ENCODE measurements at regions not wholly inside any gene's neighbourhood (a gene's known extent, or its start where the extent isn't known, plus 50 kb on each side); places are given as distances from the start of the nearest gene placed in this dataset.

- DNase-seq, result peak; percentile 23
Measured at GRCh38 chr2:199624958-199625357, 167.2 kb upstream of the SATB2 start.

- DNase-seq, result no peak
Measured at GRCh38 chr2:199612509-199613130, 154.9 kb upstream of the SATB2 start.

- no peak for DNase-seq
Measured at GRCh38 chr2:199607914-199608313, 150.2 kb upstream of the SATB2 start.

DNA sequence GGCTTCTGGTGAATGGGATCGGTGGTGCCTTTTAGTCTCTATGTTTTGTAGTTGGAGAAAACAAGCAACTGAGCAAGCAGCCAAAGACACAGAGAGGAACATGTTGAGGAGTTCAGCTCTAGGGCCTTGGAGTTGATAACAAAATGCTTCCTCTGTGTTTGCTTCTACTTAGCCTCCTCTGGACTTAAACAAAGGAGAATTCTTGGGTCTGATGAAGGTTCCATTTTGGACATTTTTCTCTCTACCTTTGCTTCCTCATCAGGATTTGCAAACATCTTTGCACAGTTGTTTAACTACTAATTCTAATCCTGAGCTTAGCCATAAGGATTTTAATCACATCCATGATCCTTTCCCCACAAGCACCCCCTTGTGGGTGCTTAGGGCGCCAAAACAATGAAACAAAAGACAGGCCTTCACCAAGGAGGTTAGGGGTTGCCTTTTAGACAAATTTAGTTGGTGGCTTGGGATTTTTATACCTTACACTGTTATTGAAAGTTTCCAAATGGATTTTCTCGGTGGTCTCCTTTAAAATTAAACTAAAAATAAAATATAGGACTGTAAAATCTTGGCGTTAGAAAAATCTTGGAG, 148.5 kb upstream of the SATB2 start:
- no peak for DNase-seq

GRCh38 chr2:199603721-199604291, 146.1 kb upstream of the SATB2 start:
- no peak for DNase-seq

- no peak for DNase-seq
Measured at GRCh38 chr2:199602896-199603717, 145.4 kb upstream of the SATB2 start.

DNA sequence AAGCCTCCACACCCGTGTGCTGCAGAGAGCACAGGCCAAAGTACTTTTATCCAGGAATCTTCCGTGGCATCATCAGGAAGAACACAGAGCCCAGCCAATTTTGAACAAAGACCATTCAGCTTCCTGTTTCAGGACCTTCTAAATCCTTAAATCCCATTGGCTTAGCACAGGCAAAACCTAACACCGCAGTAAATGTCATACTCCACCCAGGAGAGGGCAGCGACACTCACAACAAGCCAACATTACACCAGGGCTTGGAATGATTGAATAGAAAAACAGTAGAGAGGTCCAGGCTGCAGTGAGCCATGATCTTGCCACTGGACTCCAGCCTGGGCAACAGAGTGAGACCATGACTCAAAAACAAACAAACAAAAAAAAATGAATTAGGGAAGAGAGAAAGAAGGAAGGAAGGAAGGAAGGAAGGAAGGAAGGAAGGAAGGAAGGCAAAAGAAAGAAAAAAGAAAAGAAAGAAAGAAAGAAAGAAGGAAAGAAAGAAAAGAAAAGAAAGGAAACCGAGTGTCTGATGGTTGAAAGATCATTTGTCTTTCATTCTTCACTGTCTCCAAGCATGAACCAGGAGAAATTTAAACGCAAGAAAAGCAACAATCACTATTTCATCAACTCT, 144.6 kb upstream of the SATB2 start:
- DNase-seq, result no peak

- no peak for DNase-seq
Measured at GRCh38 chr2:199596549-199596948, 138.8 kb upstream of the SATB2 start.

- DNase-seq, result no peak
Measured at GRCh38 chr2:199594443-199594842, 136.7 kb upstream of the SATB2 start.

- no peak for DNase-seq
Measured at GRCh38 chr2:199591826-199592225, 134.1 kb upstream of the SATB2 start.

DNA sequence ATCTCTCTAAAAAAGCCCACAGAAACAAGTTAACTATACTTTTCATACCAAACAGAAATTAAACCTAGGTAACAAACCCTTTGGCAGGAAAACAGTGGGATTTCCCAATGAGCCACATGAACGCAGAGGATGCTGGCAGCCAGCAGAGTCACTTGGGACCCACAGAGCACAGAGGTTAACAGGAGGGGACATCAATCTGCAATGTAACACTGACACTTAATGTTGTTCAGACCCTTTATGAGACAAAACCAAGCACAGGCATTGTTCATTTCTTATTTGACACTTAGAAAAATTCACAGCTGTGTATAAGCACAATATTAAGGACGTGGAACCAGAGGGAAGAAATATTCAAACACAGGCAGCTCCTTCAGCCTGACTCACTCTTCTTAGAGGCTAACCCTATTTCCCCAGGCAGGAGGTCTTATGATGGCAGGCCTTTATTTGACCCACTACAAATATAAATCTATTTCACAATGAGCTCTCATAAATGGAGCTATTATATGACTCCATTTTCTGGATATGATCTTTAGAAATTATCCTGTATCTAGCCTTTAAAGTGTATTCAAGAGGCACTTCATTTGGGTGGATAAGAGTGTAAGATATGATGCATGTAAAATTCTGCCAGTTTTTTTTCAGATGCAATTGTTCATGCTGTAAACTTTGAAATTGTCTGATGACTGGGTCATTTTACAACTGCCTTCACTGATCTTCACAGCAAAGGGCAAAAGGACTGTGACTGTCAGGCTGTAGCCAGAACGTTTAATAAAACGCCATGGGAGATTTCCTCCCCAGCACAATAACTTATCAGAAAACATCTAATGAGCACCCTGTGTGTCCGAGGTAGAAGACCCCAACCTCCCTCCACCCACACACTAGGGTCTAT, 132.8 kb upstream of the SATB2 start:
- peak; percentile 12 for DNase-seq

DNA sequence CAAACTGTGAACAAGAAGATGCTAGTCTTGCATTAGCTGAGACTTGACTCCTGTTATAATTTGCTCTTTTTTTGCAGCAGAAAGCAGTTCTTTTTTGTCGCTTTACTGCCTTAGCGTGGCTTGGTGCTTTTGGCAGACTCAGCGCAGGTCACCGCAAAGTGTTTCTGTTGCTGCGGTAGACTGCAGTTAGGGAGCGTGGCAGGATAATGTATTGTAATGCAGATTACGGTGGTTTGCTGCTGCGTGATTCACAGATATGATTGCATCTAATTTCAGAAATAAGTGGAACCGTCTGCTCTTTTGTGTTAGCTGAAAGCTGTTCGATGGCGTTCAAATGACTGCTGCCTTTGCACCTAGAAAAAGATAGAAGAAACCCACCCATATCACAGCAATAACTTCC, 131.6 kb upstream of the SATB2 start:
- DNase-seq, result no peak

- DNase-seq, result no peak
Measured at GRCh38 chr2:199588054-199588453, 130.3 kb upstream of the SATB2 start.

DNA sequence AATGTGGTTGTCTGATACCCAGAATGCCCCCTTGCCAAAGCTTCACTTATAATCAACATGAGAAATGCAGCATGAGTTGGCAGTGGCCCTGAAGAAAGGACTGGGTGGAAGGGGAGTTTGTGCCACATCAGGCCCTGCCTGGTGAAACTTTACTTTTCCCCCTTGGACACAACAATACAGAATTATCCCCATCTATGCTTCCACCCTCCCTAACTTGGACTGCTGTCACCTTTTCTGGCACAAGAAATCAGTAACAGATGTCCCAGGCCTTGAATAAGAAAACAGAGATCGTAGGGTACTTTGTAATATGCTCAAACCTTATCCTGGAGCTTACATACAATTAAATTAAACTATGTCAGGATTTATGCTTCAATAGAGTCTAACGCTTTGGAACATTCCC, 128.9 kb upstream of the SATB2 start:
- DNase-seq, result no peak

DNA sequence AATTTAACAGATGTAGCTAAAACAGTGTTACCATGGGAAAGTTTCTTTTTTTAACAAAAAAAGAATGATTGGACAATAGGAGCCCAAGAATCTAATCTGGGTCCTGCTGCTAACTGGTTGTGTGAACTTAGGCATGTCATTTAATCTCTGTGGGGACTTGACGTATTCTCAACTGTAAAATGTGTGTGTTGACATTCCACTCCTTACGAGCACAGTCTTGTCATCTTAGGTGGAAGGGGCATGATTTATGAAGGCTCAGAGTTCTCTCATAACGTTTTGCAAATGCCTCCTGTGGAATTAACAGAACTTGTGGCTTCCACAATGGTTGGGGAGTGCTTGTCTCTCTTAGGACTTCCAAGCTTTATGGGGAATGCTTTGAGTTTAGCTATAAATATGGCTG, 125.9 kb upstream of the SATB2 start:
- no peak for DNase-seq

GRCh38 chr2:199581935-199582360, 124.2 kb upstream of the SATB2 start:
- no peak for DNase-seq

GRCh38 chr2:199581408-199581807, 123.7 kb upstream of the SATB2 start:
- DNase-seq, result no peak

- no peak for DNase-seq
Measured at GRCh38 chr2:199575416-199575815, 117.7 kb upstream of the SATB2 start.

DNA sequence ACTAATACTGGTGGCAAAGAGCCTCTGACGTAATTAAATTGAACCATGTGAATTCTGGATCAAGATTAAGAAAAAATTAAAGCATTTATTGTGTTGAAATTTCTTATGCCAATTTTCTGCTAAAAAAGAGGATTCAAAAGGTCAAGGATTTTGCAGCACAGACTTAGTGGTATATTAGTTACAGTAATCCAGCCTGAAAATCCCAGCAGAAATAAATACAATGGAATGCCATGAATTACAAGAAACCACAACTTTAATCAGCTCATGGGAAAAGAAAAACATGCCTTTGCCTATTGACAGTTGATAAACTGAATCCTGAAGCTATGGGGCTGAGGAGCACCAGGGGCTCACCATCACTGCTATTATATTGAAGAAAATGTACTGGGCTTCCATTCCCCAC, 114.8 kb upstream of the SATB2 start:
- DNase-seq, result no peak

GRCh38 chr2:199570934-199571333, 113.2 kb upstream of the SATB2 start:
- no peak for DNase-seq

DNA sequence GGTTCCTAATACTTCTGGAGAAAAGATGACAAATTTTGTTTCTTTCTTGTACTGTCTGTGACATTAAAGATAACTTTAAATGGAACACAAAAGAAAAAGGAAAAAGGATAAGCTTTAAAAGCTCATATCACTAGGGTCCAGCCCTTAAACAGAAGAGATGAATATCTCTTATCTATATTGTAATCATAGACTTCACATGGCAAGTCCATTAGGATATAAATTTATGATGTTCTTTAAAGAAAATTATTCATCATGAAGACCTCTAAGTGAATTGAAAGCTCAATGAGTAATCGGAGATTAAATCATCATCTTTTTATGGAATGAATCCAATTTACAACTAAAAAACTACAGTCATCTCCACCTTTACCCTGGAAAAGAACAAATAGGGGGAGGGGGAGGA, 111.6 kb upstream of the SATB2 start:
- no peak for DNase-seq

DNA sequence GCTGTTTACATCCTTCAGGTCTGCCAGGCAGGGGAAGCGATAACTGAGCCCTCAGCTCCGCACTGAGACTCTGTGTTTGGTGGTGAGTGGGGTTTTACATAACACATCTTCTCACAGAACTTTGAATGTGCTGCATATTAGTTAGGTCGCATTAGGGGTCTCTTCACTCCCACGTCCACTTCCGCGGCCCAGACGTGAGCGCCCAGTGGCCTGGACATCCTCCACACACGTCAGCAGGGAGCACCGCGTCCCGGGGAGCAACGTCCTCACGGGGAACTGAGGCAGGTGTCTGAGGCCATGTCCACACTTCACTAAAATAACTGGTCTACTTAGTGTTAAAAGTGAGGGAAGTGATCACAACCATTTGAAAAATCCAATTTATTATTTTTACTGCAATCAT, 100.4 kb upstream of the SATB2 start:
- no peak for DNase-seq
